ENCODE measurements at regions not wholly inside any gene's neighbourhood (a gene's known extent, or its start where the extent isn't known, plus 50 kb on each side); places are given as distances from the start of the nearest gene placed in this dataset.

GRCh38 chr21:18741954-18742353, 338.4 kb upstream of the TMPRSS15 start:
- TF ChIP-seq NFIC (IDR thresholded peaks at IDR 0.05) (no peak), TEAD4 (IDR thresholded peaks at IDR 0.05) (no peak), EP300 (IDR thresholded peaks at IDR 0.05; ENCODE audit: borderline replicate concordance) (no peak), EGR1 (IDR thresholded peaks at IDR 0.05) (no peak), ZBTB7A (IDR thresholded peaks at IDR 0.05; ENCODE audit: low read depth) (no peak), TCF12 (IDR thresholded peaks at IDR 0.05; ENCODE audit: low read depth) (no peak), MAX (IDR thresholded peaks at IDR 0.05) (no peak), REST (IDR thresholded peaks at IDR 0.05; ENCODE audit: low read depth) (no peak), CREB1 (IDR thresholded peaks at IDR 0.05; ENCODE audit: low read depth) (no peak), YY1 (IDR thresholded peaks at IDR 0.05; ENCODE audit: low read depth) (no peak), RAD21 (IDR thresholded peaks at IDR 0.05; ENCODE audit: low read depth) (no peak), FOXM1 (IDR thresholded peaks at IDR 0.05; ENCODE audit: borderline replicate concordance, low read depth) (no peak), USF1 (IDR thresholded peaks at IDR 0.05) (no peak), CEBPB (IDR thresholded peaks at IDR 0.05) (no peak), TAF1 (IDR thresholded peaks at IDR 0.05; ENCODE audit: low read depth) (no peak)

- no peak for TF ChIP-seq EGR1 (IDR thresholded peaks at IDR 0.05)
- TF ChIP-seq TEAD4 (IDR thresholded peaks at IDR 0.05) = no peak
- no peak for TF ChIP-seq ZBTB7A (IDR thresholded peaks at IDR 0.05; ENCODE audit: low read depth)
- TF ChIP-seq REST (IDR thresholded peaks at IDR 0.05; ENCODE audit: low read depth) = no peak
- TF ChIP-seq USF1 (IDR thresholded peaks at IDR 0.05) = no peak
- TF ChIP-seq CEBPB (IDR thresholded peaks at IDR 0.05) = no peak
- TF ChIP-seq RAD21 (IDR thresholded peaks at IDR 0.05; ENCODE audit: low read depth) = no peak
- TF ChIP-seq EP300 (IDR thresholded peaks at IDR 0.05; ENCODE audit: borderline replicate concordance) = no peak
- TF ChIP-seq CREB1 (IDR thresholded peaks at IDR 0.05; ENCODE audit: low read depth) = no peak
- TF ChIP-seq YY1 (IDR thresholded peaks at IDR 0.05; ENCODE audit: low read depth) = no peak
- TF ChIP-seq MAX (IDR thresholded peaks at IDR 0.05) = no peak
- TF ChIP-seq FOXM1 (IDR thresholded peaks at IDR 0.05; ENCODE audit: borderline replicate concordance, low read depth) = no peak
- TF ChIP-seq TAF1 (IDR thresholded peaks at IDR 0.05; ENCODE audit: low read depth) = no peak
- TF ChIP-seq TCF12 (IDR thresholded peaks at IDR 0.05; ENCODE audit: low read depth) = no peak
These were observed 339.9 kb upstream of the TMPRSS15 start for GRCh38 chr21:18743531-18743930.

GRCh38 chr21:18744840-18745239, 341.3 kb upstream of the TMPRSS15 start:
- TF ChIP-seq FOXM1 (IDR thresholded peaks at IDR 0.05; ENCODE audit: borderline replicate concordance, low read depth) (no peak), REST (IDR thresholded peaks at IDR 0.05; ENCODE audit: low read depth) (no peak), TEAD4 (IDR thresholded peaks at IDR 0.05) (no peak), TAF1 (IDR thresholded peaks at IDR 0.05; ENCODE audit: low read depth) (no peak), CREB1 (IDR thresholded peaks at IDR 0.05; ENCODE audit: low read depth) (no peak), RAD21 (IDR thresholded peaks at IDR 0.05; ENCODE audit: low read depth) (no peak), ZBTB7A (IDR thresholded peaks at IDR 0.05; ENCODE audit: low read depth) (no peak)

GRCh38 chr21:18759267-18759666, 355.7 kb upstream of the TMPRSS15 start:
- TF ChIP-seq TCF12 (IDR thresholded peaks at IDR 0.05; ENCODE audit: low read depth) (no peak), CEBPB (IDR thresholded peaks at IDR 0.05) (no peak), RAD21 (IDR thresholded peaks at IDR 0.05; ENCODE audit: low read depth) (no peak), NFIC (IDR thresholded peaks at IDR 0.05) (no peak), YY1 (IDR thresholded peaks at IDR 0.05; ENCODE audit: low read depth) (no peak), TAF1 (IDR thresholded peaks at IDR 0.05; ENCODE audit: low read depth) (no peak), CREB1 (IDR thresholded peaks at IDR 0.05; ENCODE audit: low read depth) (no peak), MAX (IDR thresholded peaks at IDR 0.05) (no peak), EGR1 (IDR thresholded peaks at IDR 0.05) (no peak), EP300 (IDR thresholded peaks at IDR 0.05; ENCODE audit: borderline replicate concordance) (no peak), REST (IDR thresholded peaks at IDR 0.05; ENCODE audit: low read depth) (no peak)
